Forelimb muscle (tissue), 1 donor: ENCODE measurements at regions not wholly inside any gene's neighbourhood (a gene's known extent, or its start where the extent isn't known, plus 50 kb on each side); places are given as distances from the start of the nearest gene placed in this dataset.

ENCODE experiments used
- DNase-seq: peaks from one replicate; pipeline ENCODE4 v3.0.0-alpha.2; 2013; ENCODE audit warnings: low read depth

DNA sequence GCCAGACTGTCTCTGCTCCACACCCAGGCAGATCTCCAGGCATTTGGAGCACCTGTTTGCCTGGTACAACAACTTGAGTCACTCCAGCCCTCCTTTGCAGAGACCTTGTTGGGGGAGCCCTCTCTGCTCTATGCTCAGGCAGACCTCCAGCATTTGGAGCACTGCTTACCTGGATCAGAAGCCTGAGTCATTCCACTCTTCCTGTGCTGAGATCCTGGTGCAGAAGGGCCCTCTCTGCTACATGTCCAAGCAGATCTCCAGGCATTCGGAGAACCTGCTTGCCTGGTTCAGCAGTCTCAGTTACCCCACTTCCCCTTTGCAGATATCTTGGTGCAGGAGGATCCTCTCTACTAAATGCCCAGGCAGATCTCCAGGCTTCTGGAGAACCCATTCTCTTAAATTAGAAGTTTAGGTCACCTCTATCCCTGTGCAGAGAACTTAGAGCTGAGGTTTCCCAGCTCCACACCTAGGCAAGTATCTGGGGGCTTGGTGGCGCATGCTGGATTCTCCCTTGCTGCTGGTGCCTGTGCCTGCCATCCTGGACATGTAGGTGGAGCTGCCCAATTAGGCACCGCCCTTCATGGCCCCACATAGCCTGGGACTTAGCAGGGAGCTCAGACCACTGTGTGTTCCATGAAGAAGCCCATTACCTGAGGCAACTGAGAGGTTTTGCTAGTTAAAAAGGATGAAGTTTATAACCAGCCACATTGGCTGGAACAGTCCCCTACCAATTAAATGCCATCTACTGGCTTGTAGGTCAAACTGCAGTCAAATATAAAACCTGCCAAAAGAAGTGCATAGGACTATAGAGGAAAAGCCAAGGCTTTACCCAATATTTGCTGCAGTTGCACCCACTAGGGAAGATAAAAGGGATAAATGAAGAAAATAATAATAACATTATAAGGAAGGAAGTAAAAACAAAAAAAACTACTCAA is 97.6 kb upstream of the SLITRK6 start:
- no peak for DNase-seq

DNA sequence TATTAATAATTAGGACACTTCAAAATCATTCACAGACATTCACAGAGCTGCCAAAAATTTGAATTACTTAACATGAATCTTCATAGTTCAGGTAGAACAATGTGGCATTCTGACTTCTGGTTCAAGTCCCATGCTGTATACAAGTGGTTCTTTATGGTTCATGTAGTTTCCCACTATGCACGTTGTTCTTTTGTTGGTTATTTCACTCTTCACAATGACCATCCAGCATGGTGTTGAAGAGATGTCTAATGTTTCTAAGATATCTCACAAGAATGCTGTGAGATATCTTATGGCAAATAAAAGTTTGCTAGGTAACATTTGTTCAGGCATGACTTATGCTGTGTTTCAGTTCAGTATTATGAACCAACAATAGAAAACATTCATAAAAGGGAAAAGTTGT is 88.2 kb upstream of the SLITRK6 start:
- no peak for DNase-seq

DNA sequence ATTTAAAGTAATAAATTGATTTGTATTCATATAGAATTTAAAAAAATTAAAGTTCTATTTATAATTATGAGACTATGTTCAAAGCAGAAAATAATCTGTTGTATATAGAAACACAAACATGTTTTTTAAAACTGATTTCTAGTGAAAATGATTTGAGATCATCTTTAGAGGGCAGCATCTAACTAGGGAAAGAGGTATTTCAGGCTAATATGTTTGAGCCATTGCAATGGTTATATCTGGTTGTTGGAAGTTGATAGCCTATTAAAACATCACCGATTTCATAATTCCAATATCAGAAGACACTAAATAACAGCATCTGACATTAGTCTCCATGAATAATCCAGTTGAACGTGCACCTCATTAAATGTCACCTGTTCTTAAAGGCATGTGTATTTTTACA is 79.8 kb upstream of the SLITRK6 start:
- DNase-seq: no peak

DNA sequence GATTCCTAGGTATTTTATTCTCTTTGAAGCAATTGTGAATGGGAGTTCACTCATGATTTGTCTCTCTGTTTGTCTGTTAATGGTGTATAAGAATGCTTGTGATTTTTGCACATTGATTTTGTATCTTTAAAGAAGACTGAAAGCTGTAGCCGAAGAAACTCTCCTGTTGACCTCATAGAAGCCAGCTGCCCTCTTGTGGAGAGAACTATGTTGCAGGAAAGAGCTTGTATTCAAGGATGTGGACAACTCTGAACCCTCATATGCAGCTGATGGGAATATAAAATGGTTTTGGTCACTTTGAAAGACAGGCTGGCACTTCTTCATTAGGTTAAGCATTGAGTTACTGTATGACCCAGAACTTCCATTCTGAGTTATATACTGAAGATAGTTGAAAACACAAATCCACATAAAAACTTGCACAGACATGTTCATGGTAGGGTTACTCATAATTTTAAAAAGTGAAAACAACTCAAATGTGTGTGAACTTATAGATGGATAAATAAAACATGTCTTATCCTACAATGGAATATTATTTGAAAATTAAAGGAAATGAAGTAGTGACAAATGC is 65.8 kb upstream of the SLITRK6 start:
- no peak for DNase-seq

DNA sequence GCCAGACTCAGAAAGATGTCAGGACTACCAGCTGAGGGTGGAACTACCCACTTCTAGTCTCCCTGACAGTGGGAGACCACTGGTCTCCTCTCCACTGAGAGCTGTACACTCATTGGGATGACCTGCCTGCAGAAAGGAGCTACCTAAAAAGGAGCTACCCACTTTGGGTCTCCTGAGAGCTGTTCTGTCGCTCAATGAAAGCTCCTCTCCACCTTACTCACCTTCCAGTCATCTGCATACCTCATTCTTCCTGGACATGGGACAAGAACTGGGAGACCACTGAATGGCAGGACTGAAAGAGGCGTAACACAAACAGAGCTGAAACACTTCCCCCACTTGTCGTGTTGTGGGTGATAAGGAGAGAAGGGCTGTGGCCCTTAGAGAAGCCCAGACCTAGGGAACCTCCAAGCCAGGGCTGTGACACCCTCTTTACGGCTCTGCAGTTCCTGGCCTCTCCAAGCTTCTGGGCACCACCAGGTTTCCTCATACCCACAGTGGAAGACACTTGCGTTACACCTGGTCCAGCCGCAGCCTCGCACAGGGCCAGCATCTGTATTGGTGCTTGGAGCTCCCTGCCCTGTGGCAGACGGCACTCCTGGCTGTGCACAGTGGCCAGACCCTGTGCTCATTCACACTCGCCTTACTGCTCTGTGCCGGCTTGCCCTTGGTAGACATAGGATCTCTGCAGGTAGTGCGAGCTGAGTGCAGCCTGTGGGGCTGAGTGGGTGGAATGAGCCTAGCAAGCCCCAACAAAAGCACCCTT is 54.9 kb upstream of the SLITRK6 start:
- no peak for DNase-seq

DNA sequence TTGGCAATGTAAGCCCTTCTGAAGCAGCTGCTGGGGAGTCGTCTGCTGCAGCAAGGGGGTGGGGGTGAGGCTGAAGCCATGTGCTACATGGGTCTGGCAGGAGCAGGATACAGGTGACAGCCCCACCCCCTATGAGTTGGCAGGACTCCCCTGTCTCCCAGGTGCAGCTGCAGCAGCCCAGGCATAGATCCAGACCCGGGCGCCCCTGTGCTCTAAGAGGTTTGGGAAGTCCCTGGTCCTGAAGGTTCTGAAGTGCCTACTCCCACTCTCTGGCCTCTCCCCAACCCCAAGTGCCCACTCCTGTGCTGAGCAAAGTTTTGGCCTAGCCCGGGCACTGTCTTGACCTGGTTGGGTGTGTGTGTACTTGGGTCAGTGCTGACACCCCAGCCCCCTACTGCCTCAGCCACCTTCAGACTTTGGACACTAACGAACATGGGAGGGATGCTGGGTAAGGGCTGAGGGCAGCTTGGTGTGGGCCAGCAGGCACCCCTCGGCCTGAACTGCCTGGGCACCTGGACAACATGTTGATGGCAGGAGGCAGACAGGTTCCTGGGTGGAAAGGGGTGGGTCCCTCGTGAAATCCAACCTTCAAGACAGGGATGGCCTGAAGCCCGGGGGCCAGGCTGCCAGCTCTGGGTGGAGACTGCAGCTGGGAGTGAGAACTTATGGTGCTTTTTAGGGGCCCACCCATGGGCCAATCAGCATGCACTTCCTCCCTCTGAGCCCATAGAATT is 54.1 kb upstream of the SLITRK6 start:
- no peak for DNase-seq
